Heart left ventricle (tissue), 16 donors: ENCODE measurements at regions not wholly inside any gene's neighbourhood (a gene's known extent, or its start where the extent isn't known, plus 50 kb on each side); places are given as distances from the start of the nearest gene placed in this dataset.
"Not testable (repeated sequence)": the region's sequence is repeated elsewhere in the genome, so short reads cannot be mapped to it uniquely, and the experiment has no call there.

Source experiments
- ATAC-seq, 4 donors: fragments of 200-7000 bp; cut with Tn5 transposase; one replicate each; pipeline ENCODE4 v1.9.1; 2020 to 2022; ENCODE audit warnings: moderate library complexity in 4 of 4, mild to moderate bottlenecking in 3 of 4, moderate number of reproducible peaks in 1 of 4
- DNase-seq, 5 donors: peaks; one replicate each; pipeline ENCODE4 v3.0.0-alpha.2; 2020
- H3K27ac ChIP-seq, 12 donors: fragments of 200-600 bp; sonication (generic) in 4 of 12; one replicate each; pipeline versions ENCODE4 v1.5.0 to v1.8.0; 2016 to 2022; ENCODE audit warnings: mild to moderate bottlenecking in 2 of 12
- H3K27me3 ChIP-seq, 9 donors: fragments of 200-600 bp; sonication (generic) in 2 of 9; one replicate each; pipeline versions ENCODE4 v1.5.1 to v1.8.0; 2016 to 2022; ENCODE audit warnings: mild to moderate bottlenecking in 3 of 9
- H3K36me3 ChIP-seq, 9 donors: fragments of 200-600 bp; sonication (generic) in 2 of 9; one replicate each; pipeline versions ENCODE4 v1.5.0 to v1.8.0; 2018 to 2022; ENCODE audit warnings: mild to moderate bottlenecking in 2 of 9
- H3K4me1 ChIP-seq, 12 donors: fragments of 200-600 bp; sonication (generic) in 4 of 12; one replicate each; pipeline versions ENCODE4 v1.5.0 to v1.8.0; 2016 to 2022; ENCODE audit warnings: mild to moderate bottlenecking in 3 of 12
- H3K4me3 ChIP-seq, 12 donors: fragments of 200-600 bp; sonication (generic) in 4 of 12; one replicate each; pipeline versions ENCODE4 v1.5.0 to v1.8.0; 2017 to 2022; ENCODE audit warnings: mild to moderate bottlenecking in 9 of 12, moderate library complexity in 4 of 12
- H3K9me3 ChIP-seq, 12 donors: fragments of 200-600 bp; sonication (generic) in 4 of 12; one replicate each; pipeline versions ENCODE4 v1.5.0 to v1.8.0; 2016 to 2022; ENCODE audit warnings: mild to moderate bottlenecking in 1 of 12
- CTCF ChIP-seq, 12 donors: fragments of 200-600 bp; sonication (generic) in 4 of 12; IDR thresholded peaks; one replicate each; pipeline versions ENCODE4 v1.5.0 to v1.8.0; 2018 to 2022; ENCODE audit warnings: antibody characterized with exemption in 12 of 12, mild to moderate bottlenecking in 5 of 12
- POLR2A ChIP-seq, 2 donors: fragments of 450-650 bp; IDR thresholded peaks; one replicate each; pipeline ENCODE4 v1.6.1; 2017; ENCODE audit warnings: antibody characterized with exemption in 2 of 2, mild to moderate bottlenecking in 2 of 2, moderate library complexity in 2 of 2
- WGBS, 4 donors: extraction: QIAGEN DNeasy Blood & Tissue Kit in 2 of 4; methylation state at CpG; one replicate each; pipeline versions ENCODE4 v1.1.5 to v1.1.7; 2013 to 2018; 5-methylcytosine and 5-hydroxymethylcytosine counted together
- intact Hi-C, 10 donors: fragments of 100-400 bp; cut with DNase I; formaldehyde crosslinking; loops; one replicate each; pipeline versions ENCODE4 v1.11.1 to v1.14.2; 2022
- donor health status: ischemic (EF 13 %, LVEDD 7.1; RV severe dilation, severe dysfunction).
- donor health status: healthy with polysubstance abuse.
- donor health status: DM: no; HTN: yes; CAD: no.
- donor health status: DM: no; HTN: no; CAD: no.
- donor health status: ischemic (EF 25% LVEDD 6.9; RV normal size, moderate dysfunction).
- donor health status: ischemic (EF 25% LVEDD 5.7; RV mildly dilated, moderate dysfunction).
- donor health status: healthy.
- donor health status: DM: yes; HTN: yes; CAD: no.
- donor health status: ischemic (EF 35%, LVEDD 5.7; RV mildly dilated, moderate dysfunction).
- donor health status: nonischemic (EF 11% LVEDD 7.7; RV severe dilation, severe dysfunction).
- donor health status: DM: yes; HTN: yes; CAD: no.
- donor health status: PGD.
- donor health status: ischemic (EF 29% LVEDD 5.4; RV normal size, mild dysfunction).
- donor health status: nonischemic (EF 23%, LVEDD 6.1; RV moderate dilation, normal function).

- no peak overlapping the region for H3K4me3 ChIP-seq
- DNase-seq (no peak), ATAC-seq (no peak)
- H3K36me3 ChIP-seq, result no peaks in the 10 kb centered on the region
- H3K4me1 ChIP-seq, result peaks cover 0 to 3% (median 0%) of the 10 kb centered on the region in 12 donors
- intact Hi-C loops, result no loop called here
- no peaks in the 10 kb centered on the region for H3K9me3 ChIP-seq
- H3K27me3 ChIP-seq, result no peaks in the 10 kb centered on the region
- WGBS, 4 donors, result 33 to 43% (median 34%) methylated on average over 1 of the region's 1 CpG
- TF ChIP-seq CTCF (IDR thresholded peaks at IDR 0.05) (no peak), POLR2A (IDR thresholded peaks at IDR 0.05) (no peak)
- H3K27ac ChIP-seq, result no peak overlapping the region
Observed at GRCh38 chr6:71675386-71675785, 211.0 kb upstream of the RIMS1 start.

DNA sequence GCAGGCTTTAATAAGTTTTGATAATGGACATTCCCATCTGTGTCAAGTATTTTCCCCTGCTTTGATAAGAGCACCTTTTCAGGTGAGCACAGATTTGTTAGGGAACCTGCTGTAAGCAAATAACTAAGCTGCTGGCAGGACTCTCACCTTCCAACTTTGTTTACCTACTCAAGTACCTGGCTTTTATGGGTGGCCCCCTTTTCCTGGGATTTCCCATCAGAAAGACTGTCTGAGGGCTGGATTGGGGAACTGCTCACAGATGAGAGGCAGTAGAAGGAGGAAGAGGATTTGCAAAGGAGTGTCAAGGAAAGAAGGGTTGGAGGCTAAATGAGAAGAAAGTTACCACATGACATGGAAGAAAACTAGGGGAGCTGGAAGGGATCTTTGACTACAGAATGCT is 210.1 kb upstream of the RIMS1 start:
- Histone ChIP-seq H3K4me3 (no peak overlapping the region), H3K27me3 (no peaks in the 10 kb centered on the region), H3K27ac (no peak overlapping the region), H3K4me1 (peaks cover 0 to 3% (median 0%) of the 10 kb centered on the region in 12 donors), H3K36me3 (no peaks in the 10 kb centered on the region), H3K9me3 (no peaks in the 10 kb centered on the region)
- TF ChIP-seq POLR2A (IDR thresholded peaks at IDR 0.05) (no peak), CTCF (IDR thresholded peaks at IDR 0.05) (no peak)
- no peak for DNase-seq
- intact Hi-C loops, result no loop called here
- ATAC-seq, result no peak

GRCh38 chr6:71678091-71678490 is 208.3 kb upstream of the RIMS1 start:
- DNase-seq (no peak), ATAC-seq (no peak)
- Histone ChIP-seq H3K4me1 (peaks cover 0 to 3% (median 0%) of the 10 kb centered on the region in 12 donors), H3K27ac (no peak overlapping the region), H3K9me3 (no peaks in the 10 kb centered on the region), H3K4me3 (no peak overlapping the region), H3K36me3 (no peaks in the 10 kb centered on the region), H3K27me3 (no peaks in the 10 kb centered on the region)
- TF ChIP-seq POLR2A (IDR thresholded peaks at IDR 0.05) (no peak), CTCF (IDR thresholded peaks at IDR 0.05) (no peak)
- WGBS, 4 donors, result 80 to 93% (median 87%) methylated on average over 3 of the region's 3 CpGs
- intact Hi-C loops, result no loop called here

GRCh38 chr6:71681234-71681867 is 205.0 kb upstream of the RIMS1 start:
- H3K27me3 ChIP-seq, result no peaks in the 10 kb centered on the region
- ATAC-seq, result no peak
- intact Hi-C loops, result no loop called here

DNA sequence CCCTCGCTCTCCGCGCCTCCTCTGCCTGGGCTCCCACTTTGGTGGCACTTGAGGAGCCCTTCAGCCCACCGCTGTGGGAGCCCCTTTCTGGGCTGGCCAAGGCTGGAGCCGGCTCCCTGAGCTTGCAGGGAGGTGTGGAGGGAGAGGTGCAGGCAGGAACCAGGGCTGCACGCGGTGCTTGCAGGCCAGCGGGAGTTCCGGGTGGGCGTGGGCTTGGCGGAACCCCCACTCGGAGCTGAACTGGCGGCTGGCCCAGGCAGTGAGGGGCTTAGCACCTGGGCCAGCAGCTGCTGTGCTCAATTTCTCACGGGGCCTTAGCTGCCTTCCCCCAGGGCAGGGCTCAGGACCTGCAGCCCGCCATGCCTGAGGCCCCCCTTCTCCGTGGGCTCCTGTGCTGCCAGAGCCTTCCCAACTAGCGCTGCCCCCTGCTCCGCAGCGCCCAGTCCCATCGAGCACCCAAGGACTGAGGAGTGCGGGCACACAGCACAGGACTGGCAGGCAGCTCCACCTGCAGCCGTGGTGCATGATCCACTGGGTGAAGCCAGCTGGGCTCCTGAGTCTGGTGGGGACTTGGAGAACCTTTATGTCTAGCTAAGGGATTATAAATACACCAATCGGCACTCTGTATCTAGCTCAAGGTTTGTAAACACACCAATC is 200.2 kb upstream of the RIMS1 start:
- H3K27ac ChIP-seq, H3K9me3 ChIP-seq, H3K4me1 ChIP-seq, ATAC-seq, H3K4me3 ChIP-seq, H3K27me3 ChIP-seq, intact Hi-C loops, H3K36me3 ChIP-seq: not testable (repeated sequence)
- peak in 1 of 5 donors; percentile 53 for DNase-seq
- 88 to 93% (median 92%) methylated on average over 16 to 23 of the region's 23 CpGs for WGBS, 4 donors

More at GRCh38 chr6:71681234-71681867, 205.0 kb upstream of the RIMS1 start:
- Histone ChIP-seq H3K27ac (no peak overlapping the region), H3K36me3 (no peaks in the 10 kb centered on the region), H3K4me1 (peaks cover 0 to 3% (median 0%) of the 10 kb centered on the region in 12 donors), H3K9me3 (no peaks in the 10 kb centered on the region), H3K4me3 (no peak overlapping the region)
- no peak for TF ChIP-seq POLR2A (IDR thresholded peaks at IDR 0.05)
- TF ChIP-seq CTCF (IDR thresholded peaks at IDR 0.05), result no peak
- DNase-seq, result no peak
- WGBS, 4 donors, result 77 to 81% (median 80%) methylated on average over 2 of the region's 2 CpGs
